PC-3 (cell line): ENCODE measurements at regions not wholly inside any gene's neighbourhood (a gene's known extent, or its start where the extent isn't known, plus 50 kb on each side); places are given as distances from the start of the nearest gene placed in this dataset.

Experiments
- EZH2 ChIP-seq: fragments of 300-600 bp; sonication (generic); IDR thresholded peaks from one replicate; pipeline ENCODE4 v1.6.1; 2017; ENCODE audit warnings: antibody characterized with exemption, mild to moderate bottlenecking, low read length; ENCODE audit not compliant: unreplicated experiment
- EZH2phosphoT487 ChIP-seq: fragments of 300-600 bp; sonication (generic); IDR thresholded peaks from 2 replicates; pipeline ENCODE4 v1.6.1; 2018; ENCODE audit warnings: mild to moderate bottlenecking, antibody characterized with exemption, low read length, borderline replicate concordance
- TF ChIP-seq, protein P1 (sequence below): fragments of 300-600 bp; sonication (generic); conservative IDR thresholded peaks from 2 replicates; pipeline ENCODE4 v1.5.1; 2017; ENCODE audit warnings: antibody characterized with exemption, low read depth, mild to moderate bottlenecking, low read length

DNA sequence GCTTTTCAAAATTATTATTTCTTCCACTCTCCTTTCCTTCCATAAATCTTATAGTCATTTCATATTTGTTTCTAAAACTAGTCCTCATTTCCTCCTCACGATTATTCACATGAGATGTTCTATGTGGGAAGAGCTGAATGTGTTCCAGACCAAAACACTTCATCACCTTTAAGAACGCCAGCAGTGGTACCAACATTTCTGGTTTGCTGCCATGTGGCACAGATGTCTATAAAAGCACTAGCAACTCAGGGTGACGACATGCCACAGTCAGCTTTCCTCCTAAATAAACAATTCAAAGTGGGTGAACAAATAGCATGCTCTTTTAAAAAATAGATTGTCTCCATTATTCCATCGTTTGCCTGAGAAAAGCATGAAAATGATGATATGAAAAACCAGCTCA is 1217.8 kb upstream of the ADGRL2 start:
- no peak for TF ChIP-seq EZH2
- TF ChIP-seq, protein P1, sequence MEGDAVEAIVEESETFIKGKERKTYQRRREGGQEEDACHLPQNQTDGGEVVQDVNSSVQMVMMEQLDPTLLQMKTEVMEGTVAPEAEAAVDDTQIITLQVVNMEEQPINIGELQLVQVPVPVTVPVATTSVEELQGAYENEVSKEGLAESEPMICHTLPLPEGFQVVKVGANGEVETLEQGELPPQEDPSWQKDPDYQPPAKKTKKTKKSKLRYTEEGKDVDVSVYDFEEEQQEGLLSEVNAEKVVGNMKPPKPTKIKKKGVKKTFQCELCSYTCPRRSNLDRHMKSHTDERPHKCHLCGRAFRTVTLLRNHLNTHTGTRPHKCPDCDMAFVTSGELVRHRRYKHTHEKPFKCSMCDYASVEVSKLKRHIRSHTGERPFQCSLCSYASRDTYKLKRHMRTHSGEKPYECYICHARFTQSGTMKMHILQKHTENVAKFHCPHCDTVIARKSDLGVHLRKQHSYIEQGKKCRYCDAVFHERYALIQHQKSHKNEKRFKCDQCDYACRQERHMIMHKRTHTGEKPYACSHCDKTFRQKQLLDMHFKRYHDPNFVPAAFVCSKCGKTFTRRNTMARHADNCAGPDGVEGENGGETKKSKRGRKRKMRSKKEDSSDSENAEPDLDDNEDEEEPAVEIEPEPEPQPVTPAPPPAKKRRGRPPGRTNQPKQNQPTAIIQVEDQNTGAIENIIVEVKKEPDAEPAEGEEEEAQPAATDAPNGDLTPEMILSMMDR: no peak
- TF ChIP-seq EZH2phosphoT487: no peak
